Hepatocyte (in vitro differentiated cells): ENCODE measurements at regions not wholly inside any gene's neighbourhood (a gene's known extent, or its start where the extent isn't known, plus 50 kb on each side); places are given as distances from the start of the nearest gene placed in this dataset.

Source experiments
- DNase-seq: peaks from one replicate; pipeline ENCODE4 v3.0.0-alpha.2; 2016; ENCODE audit warnings: low spot score
- H2AFZ ChIP-seq: fragments of 200-600 bp; sonication (generic); 2 replicates; pipeline ENCODE4 v1.6.0; 2016; ENCODE audit warnings: antibody characterized with exemption, mild to moderate bottlenecking
- H3K27ac ChIP-seq: fragments of 200-600 bp; sonication (generic); 2 replicates; pipeline ENCODE4 v1.5.1; 2016; ENCODE audit warnings: mild to moderate bottlenecking
- H3K27me3 ChIP-seq: fragments of 200-600 bp; sonication (generic); 2 replicates; pipeline ENCODE4 v1.6.1; 2016
- H3K36me3 ChIP-seq: fragments of 200-600 bp; sonication (generic); replicated peaks from 2 replicates; pipeline ENCODE4 v1.5.1; 2016; ENCODE audit warnings: low read depth; ENCODE audit not compliant: insufficient read depth
- H3K4me1 ChIP-seq: fragments of 200-600 bp; sonication (generic); 2 replicates; pipeline ENCODE4 v1.5.1; 2016; ENCODE audit warnings: mild to moderate bottlenecking, moderate library complexity; ENCODE audit not compliant: insufficient read depth
- H3K4me2 ChIP-seq: fragments of 200-600 bp; sonication (generic); 2 replicates; pipeline ENCODE4 v1.6.0; 2016
- H3K4me3 ChIP-seq: fragments of 200-600 bp; sonication (generic); 2 replicates; pipeline ENCODE4 v1.5.1; 2016; ENCODE audit warnings: mild to moderate bottlenecking
- H3K79me2 ChIP-seq: fragments of 200-600 bp; sonication (generic); 2 replicates; pipeline ENCODE4 v1.6.0; 2017; ENCODE audit warnings: mild to moderate bottlenecking
- H3K9me2 ChIP-seq: fragments of 200-600 bp; sonication (generic); replicated peaks from 2 replicates; pipeline ENCODE4 v1.6.0; 2017; ENCODE audit warnings: mild to moderate bottlenecking; ENCODE audit not compliant: insufficient read depth
- H3K9me3 ChIP-seq: fragments of 200-600 bp; sonication (generic); 2 replicates; pipeline ENCODE4 v1.5.1; 2016; ENCODE audit warnings: low read depth, mild to moderate bottlenecking
- H4K20me1 ChIP-seq: fragments of 200-600 bp; sonication (generic); 2 replicates; pipeline ENCODE4 v1.6.0; 2016; ENCODE audit warnings: mild to moderate bottlenecking; ENCODE audit not compliant: insufficient read depth, poor library complexity, severe bottlenecking
- EZH2 ChIP-seq: fragments of 200-600 bp; sonication (generic); IDR thresholded peaks from 2 replicates; pipeline ENCODE4 v1.6.1; 2016; ENCODE audit warnings: antibody characterized with exemption, mild to moderate bottlenecking, borderline replicate concordance
- EZH2phosphoT487 ChIP-seq: fragments of 200-600 bp; sonication (generic); IDR thresholded peaks from one replicate; pipeline ENCODE4 v1.6.1; 2018; ENCODE audit warnings: antibody characterized with exemption, mild to moderate bottlenecking, low read depth, moderate library complexity; ENCODE audit not compliant: unreplicated experiment, severe bottlenecking
- WGBS: methylation state at CpG from one replicate; pipeline ENCODE4 v1.1.6; 2016; ENCODE audit warnings: low lambda C conversion rate; ENCODE audit errors: missing lambda C conversion rate; 5-methylcytosine and 5-hydroxymethylcytosine counted together
- TF ChIP-seq, protein P1 (sequence below): fragments of 200-600 bp; sonication (generic); IDR thresholded peaks from 2 replicates; pipeline ENCODE4 v1.5.1; 2016; ENCODE audit warnings: antibody characterized with exemption, mild to moderate bottlenecking; ENCODE audit not compliant: poor library complexity

DNA sequence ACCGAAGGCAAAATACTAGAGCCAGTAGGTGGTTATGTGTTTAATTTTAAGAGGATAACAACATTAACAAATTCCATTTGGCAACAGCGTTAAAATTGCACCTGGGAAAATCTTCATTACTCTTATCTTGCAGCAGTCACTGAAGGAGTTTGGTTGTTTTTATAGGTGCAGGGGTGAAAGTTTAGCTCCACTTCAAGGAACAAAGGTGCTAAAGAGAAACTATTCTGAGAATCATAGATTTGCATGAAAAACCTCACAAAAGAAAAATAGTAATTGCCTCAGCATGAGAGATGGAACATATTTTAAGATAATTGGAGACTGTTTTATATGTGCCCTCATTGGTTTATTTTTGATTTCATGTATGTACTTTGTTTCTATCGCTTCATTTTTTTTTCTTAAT is 444.4 kb downstream of the UTRN start:
- H3K27ac ChIP-seq = no peak overlapping the region
- no peak for DNase-seq

DNA sequence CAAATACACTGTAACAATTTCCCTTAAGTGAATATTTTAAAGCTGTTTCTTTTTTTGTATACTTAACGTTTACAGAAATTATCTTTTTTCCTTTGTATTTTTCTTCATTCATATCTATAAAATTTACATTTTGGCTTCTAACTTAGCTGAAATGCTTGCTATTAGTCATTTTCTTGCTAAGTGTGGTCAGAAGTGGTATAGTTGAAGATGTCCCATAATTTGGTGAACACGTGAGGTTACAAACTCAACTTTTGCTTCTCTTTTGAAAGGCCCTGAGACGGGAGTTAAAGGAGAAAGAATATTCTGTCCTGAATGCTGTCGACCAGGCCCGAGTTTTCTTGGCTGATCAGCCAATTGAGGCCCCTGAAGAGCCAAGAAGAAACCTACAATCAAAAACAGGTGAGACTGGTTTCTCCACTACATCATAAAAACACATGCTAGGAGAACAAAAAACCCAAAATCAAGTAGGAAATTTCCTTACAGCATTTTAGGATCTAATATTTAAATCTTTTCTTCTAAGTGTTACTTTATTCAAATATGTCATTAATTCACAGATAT is 445.0 kb downstream of the UTRN start:
- no peak for DNase-seq
- Histone ChIP-seq H3K27me3 (no peaks in the 10 kb centered on the region), H4K20me1 (no peaks in the 10 kb centered on the region), H3K79me2 (no peaks in the 10 kb centered on the region), H3K9me3 (no peaks in the 10 kb centered on the region), H3K27ac (no peak overlapping the region), H3K4me1 (no peaks in the 10 kb centered on the region), H3K9me2 (no peaks in the 10 kb centered on the region), H2AFZ (no peak overlapping the region), H3K36me3 (no peaks in the 10 kb centered on the region), H3K4me2 (no peak overlapping the region), H3K4me3 (no peak overlapping the region)
- 66% methylated on average over 5 of the region's 5 CpGs for WGBS
- TF ChIP-seq EZH2 (no peak), EZH2phosphoT487 (no peak)
- TF ChIP-seq, protein P1, sequence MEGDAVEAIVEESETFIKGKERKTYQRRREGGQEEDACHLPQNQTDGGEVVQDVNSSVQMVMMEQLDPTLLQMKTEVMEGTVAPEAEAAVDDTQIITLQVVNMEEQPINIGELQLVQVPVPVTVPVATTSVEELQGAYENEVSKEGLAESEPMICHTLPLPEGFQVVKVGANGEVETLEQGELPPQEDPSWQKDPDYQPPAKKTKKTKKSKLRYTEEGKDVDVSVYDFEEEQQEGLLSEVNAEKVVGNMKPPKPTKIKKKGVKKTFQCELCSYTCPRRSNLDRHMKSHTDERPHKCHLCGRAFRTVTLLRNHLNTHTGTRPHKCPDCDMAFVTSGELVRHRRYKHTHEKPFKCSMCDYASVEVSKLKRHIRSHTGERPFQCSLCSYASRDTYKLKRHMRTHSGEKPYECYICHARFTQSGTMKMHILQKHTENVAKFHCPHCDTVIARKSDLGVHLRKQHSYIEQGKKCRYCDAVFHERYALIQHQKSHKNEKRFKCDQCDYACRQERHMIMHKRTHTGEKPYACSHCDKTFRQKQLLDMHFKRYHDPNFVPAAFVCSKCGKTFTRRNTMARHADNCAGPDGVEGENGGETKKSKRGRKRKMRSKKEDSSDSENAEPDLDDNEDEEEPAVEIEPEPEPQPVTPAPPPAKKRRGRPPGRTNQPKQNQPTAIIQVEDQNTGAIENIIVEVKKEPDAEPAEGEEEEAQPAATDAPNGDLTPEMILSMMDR = no peak

More for the DNA sequence above, 444.4 kb downstream of the UTRN start:
- no peak overlapping the region for H3K4me3 ChIP-seq
- no peaks in the 10 kb centered on the region for H3K79me2 ChIP-seq
- no peaks in the 10 kb centered on the region for H3K27me3 ChIP-seq
- no peak overlapping the region for H2AFZ ChIP-seq
- H3K4me2 ChIP-seq = no peak overlapping the region
- WGBS = 80% methylated on average over 3 of the region's 3 CpGs
- no peaks in the 10 kb centered on the region for H3K9me3 ChIP-seq
- no peak for TF ChIP-seq EZH2phosphoT487
- TF ChIP-seq EZH2 = no peak
- TF ChIP-seq, protein P1 = no peak
- no peaks in the 10 kb centered on the region for H3K4me1 ChIP-seq
- no peaks in the 10 kb centered on the region for H4K20me1 ChIP-seq
- H3K9me2 ChIP-seq = no peaks in the 10 kb centered on the region
- no peaks in the 10 kb centered on the region for H3K36me3 ChIP-seq

DNA sequence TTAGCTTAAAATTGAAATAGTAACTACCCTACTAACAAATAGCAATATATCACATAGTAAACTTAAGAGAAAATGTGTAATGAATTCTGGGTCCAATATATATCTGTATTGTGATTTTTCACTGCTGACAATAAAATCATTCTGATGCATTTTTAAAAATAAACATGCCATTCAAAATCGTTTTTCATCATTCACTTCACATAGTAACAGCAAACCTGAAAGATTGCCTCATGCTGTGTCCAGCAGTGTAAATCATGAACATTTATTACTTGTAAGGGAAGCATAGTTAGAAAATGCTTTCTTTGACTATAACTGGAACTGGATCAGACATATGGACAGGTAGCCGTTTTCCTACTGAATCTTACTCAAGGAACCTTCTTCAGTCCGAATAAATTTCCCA is 446.1 kb downstream of the UTRN start:
- Histone ChIP-seq H3K79me2 (no peaks in the 10 kb centered on the region), H3K36me3 (no peaks in the 10 kb centered on the region), H3K4me2 (no peak overlapping the region), H2AFZ (no peak overlapping the region), H3K4me1 (no peaks in the 10 kb centered on the region), H3K9me3 (no peaks in the 10 kb centered on the region), H3K9me2 (no peaks in the 10 kb centered on the region), H4K20me1 (no peaks in the 10 kb centered on the region), H3K27me3 (no peaks in the 10 kb centered on the region), H3K4me3 (no peak overlapping the region), H3K27ac (no peak overlapping the region)
- WGBS = 79% methylated on average over 3 of the region's 3 CpGs
- no peak for DNase-seq
- TF ChIP-seq EZH2phosphoT487 (no peak), EZH2 (no peak)
- TF ChIP-seq, protein P1 = no peak

DNA sequence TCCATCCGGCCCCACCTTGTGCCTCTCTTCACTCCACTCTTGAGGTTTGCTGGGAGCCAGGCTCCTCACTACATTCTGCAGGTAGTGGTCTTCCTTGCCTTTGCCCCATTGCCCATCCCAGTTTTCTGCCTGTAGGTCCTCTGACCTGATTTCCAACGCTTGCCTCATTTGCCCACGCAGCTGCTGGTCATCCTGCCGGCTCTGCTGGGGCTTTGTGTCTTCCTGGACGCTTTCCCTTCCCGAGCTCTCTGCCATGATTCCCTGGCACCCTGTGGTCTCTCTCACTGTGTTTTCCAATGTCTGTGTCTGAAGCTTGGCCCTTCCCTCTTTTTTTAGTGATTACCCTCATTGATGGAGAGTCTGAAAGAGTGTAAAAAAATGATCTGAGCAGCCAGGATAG is 451.6 kb downstream of the UTRN start:
- TF ChIP-seq, protein P1 = no peak
- TF ChIP-seq EZH2phosphoT487 = no peak
- TF ChIP-seq EZH2 = no peak
- Histone ChIP-seq H3K79me2 (no peaks in the 10 kb centered on the region), H3K4me1 (no peaks in the 10 kb centered on the region), H4K20me1 (no peaks in the 10 kb centered on the region), H3K4me3 (no peak overlapping the region), H3K4me2 (no peak overlapping the region), H3K36me3 (no peaks in the 10 kb centered on the region), H3K9me3 (no peaks in the 10 kb centered on the region), H3K9me2 (no peaks in the 10 kb centered on the region), H3K27ac (no peak overlapping the region), H2AFZ (no peak overlapping the region), H3K27me3 (no peaks in the 10 kb centered on the region)
- 95% methylated on average over 6 of the region's 6 CpGs for whole genome bisulfite sequencing
- DNase-seq = no peak
